Tibial artery (tissue), 4 donors: ENCODE measurements at regions not wholly inside any gene's neighbourhood (a gene's known extent, or its start where the extent isn't known, plus 50 kb on each side); places are given as distances from the start of the nearest gene placed in this dataset.
"Not testable (repeated sequence)": the region's sequence is repeated elsewhere in the genome, so short reads cannot be mapped to it uniquely, and the experiment has no call there.

Source experiments
- DNase-seq, 2 donors: peaks; one replicate each; pipeline ENCODE4 v3.0.0-alpha.2; 2019
- H3K27ac ChIP-seq, 2 donors: fragments of 200-600 bp; sonication (generic) in 1 of 2; 1 replicate in 1 of 2; 2 replicates in 1 of 2; pipeline ENCODE4 v1.5.1; 2018 to 2019; ENCODE audit warnings: mild to moderate bottlenecking in 1 of 2
- H3K27me3 ChIP-seq, 2 donors: fragments of 200-600 bp; sonication (generic) in 1 of 2; one replicate each; pipeline versions ENCODE4 v1.5.1 to v1.6.0; 2016 to 2019
- H3K36me3 ChIP-seq, 3 donors: fragments of 200-600 bp; sonication (generic) in 2 of 3; one replicate each; pipeline ENCODE4 v1.5.1; 2016 to 2019; ENCODE audit warnings: mild to moderate bottlenecking in 2 of 3
- H3K4me1 ChIP-seq, 4 donors: fragments of 200-600 bp; sonication (generic) in 2 of 4; 1 replicate in 3 of 4; 2 replicates in 1 of 4; pipeline ENCODE4 v1.5.1; 2016 to 2019
- H3K4me3 ChIP-seq, 2 donors: fragments of 200-600 bp; sonication (generic) in 1 of 2; 1 replicate in 1 of 2; 2 replicates in 1 of 2; pipeline ENCODE4 v1.5.1; 2018 to 2019; ENCODE audit warnings: mild to moderate bottlenecking in 2 of 2
- H3K9me3 ChIP-seq, 3 donors: fragments of 200-600 bp; sonication (generic) in 1 of 3; one replicate each; pipeline ENCODE4 v1.5.1; 2016 to 2019
- intact Hi-C: fragments of 100-400 bp; cut with DNase I; formaldehyde crosslinking; loops from one replicate; pipeline ENCODE4 v1.15.0; 2023; ENCODE audit warnings: low total_unique reads
- TF ChIP-seq, protein P1 (sequence below), 2 experiments: fragments of 200-600 bp in 1 of 2; fragments of 450-650 bp in 1 of 2; IDR thresholded peaks; one replicate each; pipeline ENCODE4 v1.5.1; 2017 to 2019; ENCODE audit warnings: antibody characterized with exemption in 2 of 2, mild to moderate bottlenecking in 1 of 2, moderate library complexity in 1 of 2

DNA sequence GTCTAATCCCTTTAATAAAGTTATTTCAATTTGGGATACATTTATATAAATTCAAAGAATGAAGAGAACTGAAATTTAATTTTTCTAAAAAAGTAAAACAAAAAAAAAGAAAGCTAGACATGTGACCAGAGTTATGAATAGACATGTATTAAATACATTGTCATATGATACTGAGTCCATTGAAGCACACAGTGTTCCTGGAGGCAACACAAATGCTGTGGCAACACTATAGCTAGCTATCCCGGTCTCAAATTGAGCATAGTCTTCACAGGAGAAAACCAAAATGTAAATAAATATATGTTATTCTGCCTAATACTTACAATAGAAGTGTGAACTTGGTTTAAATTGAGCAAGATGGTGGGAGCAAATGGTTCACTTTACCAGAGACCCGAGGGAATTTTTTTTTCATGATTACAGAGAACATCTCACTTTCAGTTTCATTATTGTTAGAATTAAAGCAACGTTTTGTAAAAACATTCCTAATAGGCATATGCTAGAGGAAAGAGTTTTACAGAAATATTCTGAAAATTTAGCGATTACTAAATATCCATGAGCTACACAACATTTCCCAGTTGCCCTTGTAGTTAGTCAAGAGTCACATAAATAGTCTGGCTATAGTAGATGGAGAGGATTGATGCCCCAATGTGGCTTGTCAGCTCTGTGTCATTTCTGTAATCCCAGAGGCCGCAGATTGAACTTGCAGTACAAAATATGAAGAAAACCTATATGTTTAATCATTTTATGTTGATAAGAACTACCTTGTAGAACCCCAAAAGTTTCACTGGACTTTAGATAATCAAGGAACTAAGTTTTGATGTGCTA lies 775.7 kb upstream of the SPRY2 start:
- TF ChIP-seq, protein P1, sequence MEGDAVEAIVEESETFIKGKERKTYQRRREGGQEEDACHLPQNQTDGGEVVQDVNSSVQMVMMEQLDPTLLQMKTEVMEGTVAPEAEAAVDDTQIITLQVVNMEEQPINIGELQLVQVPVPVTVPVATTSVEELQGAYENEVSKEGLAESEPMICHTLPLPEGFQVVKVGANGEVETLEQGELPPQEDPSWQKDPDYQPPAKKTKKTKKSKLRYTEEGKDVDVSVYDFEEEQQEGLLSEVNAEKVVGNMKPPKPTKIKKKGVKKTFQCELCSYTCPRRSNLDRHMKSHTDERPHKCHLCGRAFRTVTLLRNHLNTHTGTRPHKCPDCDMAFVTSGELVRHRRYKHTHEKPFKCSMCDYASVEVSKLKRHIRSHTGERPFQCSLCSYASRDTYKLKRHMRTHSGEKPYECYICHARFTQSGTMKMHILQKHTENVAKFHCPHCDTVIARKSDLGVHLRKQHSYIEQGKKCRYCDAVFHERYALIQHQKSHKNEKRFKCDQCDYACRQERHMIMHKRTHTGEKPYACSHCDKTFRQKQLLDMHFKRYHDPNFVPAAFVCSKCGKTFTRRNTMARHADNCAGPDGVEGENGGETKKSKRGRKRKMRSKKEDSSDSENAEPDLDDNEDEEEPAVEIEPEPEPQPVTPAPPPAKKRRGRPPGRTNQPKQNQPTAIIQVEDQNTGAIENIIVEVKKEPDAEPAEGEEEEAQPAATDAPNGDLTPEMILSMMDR (IDR thresholded peaks at IDR 0.05): no peak
- H3K4me3 ChIP-seq: no peak overlapping the region
- no peak overlapping the region for H3K27ac ChIP-seq
- intact Hi-C loops: no loop called here
- no peaks in the 10 kb centered on the region for H3K36me3 ChIP-seq
- no peak for DNase-seq
- no peaks in the 10 kb centered on the region for H3K27me3 ChIP-seq
- no peaks in the 10 kb centered on the region for H3K9me3 ChIP-seq
- no peaks in the 10 kb centered on the region for H3K4me1 ChIP-seq

DNA sequence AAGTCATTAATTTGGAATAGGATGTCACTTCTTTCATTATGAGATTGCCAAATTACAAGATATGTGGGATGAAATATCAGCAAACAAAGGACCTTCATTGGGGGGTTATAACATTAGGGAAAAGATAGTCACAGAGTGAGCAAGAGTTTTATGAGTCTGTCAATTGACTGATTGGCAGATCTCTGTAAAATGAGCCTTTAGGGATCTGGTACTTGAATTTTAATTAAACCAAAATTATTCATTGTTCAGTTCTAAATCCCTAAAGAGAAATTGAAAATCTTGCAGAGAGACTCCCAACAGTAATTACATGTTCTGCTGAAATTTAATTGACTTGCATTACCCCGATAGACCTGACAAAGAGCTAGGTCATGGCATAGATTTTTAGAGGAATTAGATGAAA lies 768.1 kb upstream of the SPRY2 start:
- Histone ChIP-seq H3K9me3 (no peaks in the 10 kb centered on the region), H3K27ac (no peak overlapping the region), H3K4me1 (no peaks in the 10 kb centered on the region), H3K36me3 (no peaks in the 10 kb centered on the region), H3K4me3 (no peak overlapping the region), H3K27me3 (no peaks in the 10 kb centered on the region)
- TF ChIP-seq, protein P1 (IDR thresholded peaks at IDR 0.05): no peak
- intact Hi-C loops: no loop called here
- no peak for DNase-seq

DNA sequence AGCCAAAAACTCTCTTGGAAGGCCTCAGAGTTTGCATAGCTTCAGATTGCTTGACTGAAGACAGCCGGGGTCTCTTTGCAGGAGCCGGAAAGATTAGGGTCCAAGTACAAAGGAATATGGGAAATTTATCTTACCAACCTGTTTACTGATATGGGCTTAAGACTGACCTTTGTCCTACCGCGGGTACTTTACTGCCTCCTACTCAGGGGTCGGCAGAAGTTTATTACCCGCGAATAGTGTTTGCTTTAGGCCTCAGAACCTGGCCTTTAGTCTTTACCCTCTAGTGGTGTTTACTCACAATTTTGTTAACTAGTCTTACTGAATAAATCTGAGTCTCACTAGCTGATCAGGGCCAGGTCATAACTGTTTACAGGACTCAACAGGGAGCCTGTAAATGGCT lies 765.4 kb upstream of the SPRY2 start:
- DNase-seq: no peak
- TF ChIP-seq, protein P1 (IDR thresholded peaks at IDR 0.05): no peak
- H3K9me3 ChIP-seq: no peaks in the 10 kb centered on the region
- no peak overlapping the region for H3K4me3 ChIP-seq
- no peaks in the 10 kb centered on the region for H3K36me3 ChIP-seq
- intact Hi-C loops: no loop called here
- H3K4me1 ChIP-seq: no peaks in the 10 kb centered on the region
- no peaks in the 10 kb centered on the region for H3K27me3 ChIP-seq
- no peak overlapping the region for H3K27ac ChIP-seq

DNA sequence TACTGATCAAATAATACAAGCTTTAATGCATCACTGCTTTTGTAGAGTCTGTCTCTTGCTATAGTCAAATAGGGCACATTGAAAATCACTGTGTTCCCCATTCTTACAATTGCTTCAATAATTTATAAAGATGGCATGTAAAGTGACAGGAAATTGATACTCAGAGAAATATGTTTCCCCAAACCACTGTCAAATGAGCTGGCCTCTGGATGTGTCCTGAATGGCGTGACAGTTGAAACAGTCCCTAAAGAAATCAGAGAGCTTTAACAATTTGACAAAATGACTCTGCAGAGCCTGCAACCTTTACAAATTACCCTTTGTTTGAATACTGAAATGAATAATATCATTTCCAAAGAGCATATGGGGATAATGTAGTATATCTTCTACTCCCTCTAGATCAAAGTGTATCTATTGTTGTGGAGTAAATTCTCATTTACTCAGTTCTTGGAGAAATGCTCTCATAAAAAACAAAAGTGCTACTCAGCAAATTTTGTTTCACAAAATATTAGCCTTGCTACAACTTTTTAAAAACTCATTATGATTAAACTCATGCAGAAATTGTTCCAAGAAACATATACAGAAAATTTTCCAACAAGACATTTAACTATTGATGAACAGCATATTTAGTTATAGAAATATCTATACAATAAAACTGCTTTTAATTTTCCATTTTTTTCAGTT lies 763.2 kb upstream of the SPRY2 start:
- no peak for DNase-seq
- Histone ChIP-seq H3K27me3 (no peaks in the 10 kb centered on the region), H3K4me3 (no peak overlapping the region), H3K4me1 (no peaks in the 10 kb centered on the region), H3K36me3 (no peaks in the 10 kb centered on the region), H3K27ac (no peak overlapping the region), H3K9me3 (no peaks in the 10 kb centered on the region)
- intact Hi-C loops: no loop called here
- TF ChIP-seq, protein P1 (IDR thresholded peaks at IDR 0.05): no peak

DNA sequence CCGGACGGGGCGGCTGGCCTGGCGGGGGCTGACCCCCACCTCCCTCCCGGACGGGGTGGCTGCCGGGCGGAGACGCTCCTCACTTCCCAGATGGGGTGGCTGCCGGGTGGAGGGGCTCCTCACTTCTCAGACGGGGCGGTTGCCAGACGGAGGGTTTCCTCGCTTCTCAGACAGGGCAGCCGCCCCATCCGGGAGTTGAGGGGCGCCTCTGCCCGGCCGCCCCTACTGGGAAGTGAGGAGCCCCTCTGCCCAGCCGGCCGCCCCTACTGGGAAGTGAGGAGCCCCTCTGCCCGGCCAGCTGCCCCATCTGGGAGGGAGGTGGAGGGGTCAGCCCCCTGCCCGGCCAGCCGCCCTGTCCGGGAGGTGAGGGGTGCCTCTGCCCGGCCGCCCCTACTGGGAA lies 761.1 kb upstream of the SPRY2 start:
- DNase-seq, H3K4me1 ChIP-seq, H3K27ac ChIP-seq, intact Hi-C loops, H3K9me3 ChIP-seq, H3K4me3 ChIP-seq, H3K27me3 ChIP-seq, H3K36me3 ChIP-seq: not testable (repeated sequence)

DNA sequence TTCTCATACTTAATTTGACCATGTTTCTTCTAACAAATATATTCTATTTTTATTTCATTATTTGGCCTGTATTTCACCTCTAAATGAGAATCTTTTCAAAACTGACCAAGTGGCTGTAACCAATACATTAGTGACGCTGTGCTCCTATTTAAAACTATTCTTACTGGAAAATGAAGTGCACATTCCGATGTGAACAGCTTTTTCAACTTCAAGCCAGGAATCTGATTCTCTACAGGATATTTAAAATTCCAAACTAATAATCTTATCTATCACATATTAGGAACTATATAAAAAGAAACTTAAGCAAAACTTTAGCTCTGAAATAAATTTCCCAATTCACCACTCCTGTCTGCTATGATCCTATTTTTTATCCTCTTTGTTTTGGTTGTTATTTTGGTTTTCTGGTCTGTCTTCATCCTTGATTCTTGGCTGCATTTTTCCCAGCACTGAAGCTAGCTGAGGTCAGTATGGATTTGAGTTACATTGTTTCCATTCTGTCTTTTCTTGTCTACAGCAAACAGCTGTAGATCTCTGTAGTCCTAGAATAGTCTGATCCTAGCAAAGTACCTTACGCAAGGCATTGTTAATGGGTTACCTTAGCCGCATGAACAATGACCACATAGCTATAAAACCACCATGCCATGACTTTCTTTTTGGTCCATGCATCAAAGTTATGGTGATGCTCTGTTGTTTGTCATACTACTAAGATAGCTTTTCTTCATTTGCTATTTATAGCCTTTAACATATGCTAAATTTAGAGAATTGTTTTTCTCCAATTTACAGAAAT lies 748.6 kb upstream of the SPRY2 start:
- Histone ChIP-seq H3K36me3 (no peaks in the 10 kb centered on the region), H3K27me3 (no peaks in the 10 kb centered on the region), H3K4me3 (no peak overlapping the region), H3K27ac (no peak overlapping the region), H3K9me3 (no peaks in the 10 kb centered on the region), H3K4me1 (no peaks in the 10 kb centered on the region)
- TF ChIP-seq, protein P1 (IDR thresholded peaks at IDR 0.05): no peak
- intact Hi-C loops: no loop called here
- DNase-seq: no peak
